Keratinocyte (primary cell): ENCODE measurements at regions not wholly inside any gene's neighbourhood (a gene's known extent, or its start where the extent isn't known, plus 50 kb on each side); places are given as distances from the start of the nearest gene placed in this dataset.

ENCODE experiments used
- DNase-seq: peaks from one replicate; pipeline ENCODE4 v3.0.0-alpha.2; 2011; ENCODE audit warnings: low read depth, missing footprints, low spot score
- FAIRE-seq: peaks from 2 replicates; lab custom pipeline; 2011; peaks lifted over from hg19 to GRCh38; lab: Jason Lieb, UNC
- H2AFZ ChIP-seq: 2 replicates; pipeline ENCODE4 v1.6.0; 2012; ENCODE audit warnings: low read length, control low read depth, inconsistent platforms; ENCODE audit not compliant: control insufficient read depth
- H3K27ac ChIP-seq: 2 replicates; pipeline ENCODE4 v1.5.1; 2011; ENCODE audit warnings: low read length; ENCODE audit not compliant: control insufficient read depth, insufficient read depth
- H3K27me3 ChIP-seq: 3 replicates; pipeline ENCODE4 v1.6.0; 2011; ENCODE audit warnings: low read length; ENCODE audit not compliant: control insufficient read depth, insufficient read depth; ENCODE audit errors: extremely low read depth
- H3K36me3 ChIP-seq, 2 experiments: 2 replicates in 1 of 2; 3 replicates in 1 of 2; pipeline ENCODE4 v1.5.1; 2011; ENCODE audit warnings: low read length in 2 of 2, mild to moderate bottlenecking in 1 of 2; ENCODE audit not compliant: control insufficient read depth in 2 of 2, insufficient read depth in 2 of 2; ENCODE audit errors: extremely low read depth in 1 of 2
- H3K4me1 ChIP-seq: 3 replicates; pipeline ENCODE4 v1.5.1; 2011; ENCODE audit warnings: low read length; ENCODE audit not compliant: control insufficient read depth, insufficient read depth; ENCODE audit errors: extremely low read depth
- H3K4me2 ChIP-seq: 3 replicates; pipeline ENCODE4 v1.6.0; 2011; ENCODE audit warnings: low read depth, low read length; ENCODE audit not compliant: control insufficient read depth, insufficient read depth; ENCODE audit errors: extremely low read depth
- H3K4me3 ChIP-seq, 3 experiments: fragments of 200-600 bp in 1 of 3; sonication (generic) in 1 of 3; 2 replicates in 2 of 3; 3 replicates in 1 of 3; pipeline ENCODE4 v1.5.1; 2011 to 2016; ENCODE audit warnings: low read length in 3 of 3, mild to moderate bottlenecking in 3 of 3, control low read depth in 2 of 3, inconsistent platforms in 1 of 3, low read depth in 1 of 3, mixed read lengths in 1 of 3, mixed run types in 1 of 3, moderate library complexity in 1 of 3; ENCODE audit not compliant: control insufficient read depth in 2 of 3, insufficient read depth in 2 of 3; ENCODE audit errors: extremely low read depth in 1 of 3
- H3K79me2 ChIP-seq: 2 replicates; pipeline ENCODE4 v1.6.0; 2012; ENCODE audit warnings: low read length; ENCODE audit not compliant: control insufficient read depth, insufficient read depth
- H3K9ac ChIP-seq: 3 replicates; pipeline ENCODE4 v1.6.0; 2011; ENCODE audit warnings: low read length; ENCODE audit not compliant: control insufficient read depth, insufficient read depth; ENCODE audit errors: extremely low read depth
- H3K9me1 ChIP-seq: 3 replicates; pipeline ENCODE4 v1.6.0; 2011; ENCODE audit warnings: low read length; ENCODE audit not compliant: control insufficient read depth, insufficient read depth; ENCODE audit errors: extremely low read depth
- H3K9me3 ChIP-seq: 2 replicates; pipeline ENCODE4 v1.5.1; 2012; ENCODE audit warnings: low read depth, low read length; ENCODE audit not compliant: control insufficient read depth
- H4K20me1 ChIP-seq: 3 replicates; pipeline ENCODE4 v1.6.0; 2011; ENCODE audit warnings: low read length; ENCODE audit not compliant: control insufficient read depth, insufficient read depth; ENCODE audit errors: extremely low read depth
- CTCF ChIP-seq, 3 experiments: IDR thresholded peaks in 1 of 3; conservative IDR thresholded peaks in 1 of 3; optimal IDR thresholded peaks in 1 of 3; 2 replicates in 2 of 3; 3 replicates in 1 of 3; pipeline versions ENCODE3 to v1.5.1; 2011; ENCODE audit warnings: low read length in 3 of 3, mild to moderate bottlenecking in 3 of 3, moderate library complexity in 2 of 3, control low read depth in 1 of 3, inconsistent platforms in 1 of 3; ENCODE audit not compliant: insufficient read depth in 2 of 3; ENCODE audit errors: extremely low read depth in 1 of 3
- EZH2 ChIP-seq: IDR thresholded peaks from one replicate; pipeline ENCODE4 v1.6.1; 2012; ENCODE audit warnings: inconsistent platforms, mild to moderate bottlenecking, low read length, moderate library complexity
- dilution Hi-C: fragments of 300-500 bp; cut with MboI; formaldehyde crosslinking; loops from one replicate; pipeline ENCODE4 v1.7.0; 2020; ENCODE audit warnings: low sequenced_read_pairs; ENCODE audit not compliant: extremely low pct_ligation_motif_present

- Histone ChIP-seq H3K4me1 (no peaks in the 10 kb centered on the region), H3K79me2 (no peaks in the 10 kb centered on the region), H3K36me3 (no peaks in the 10 kb centered on the region), H3K27ac (no peak overlapping the region), H3K27me3 (no peaks in the 10 kb centered on the region), H3K9ac (no peak overlapping the region), H2AFZ (no peak overlapping the region), H3K9me3 (no peaks in the 10 kb centered on the region), H3K4me2 (no peak overlapping the region), H3K4me3 (no peak overlapping the region), H3K9me1 (no peaks in the 10 kb centered on the region), H4K20me1 (no peaks in the 10 kb centered on the region)
- no peak for TF ChIP-seq CTCF (optimal IDR thresholded peaks at IDR 0.05 in 1 of 3, IDR thresholded peaks at IDR 0.05 in 1 of 3, conservative IDR thresholded peaks at IDR 0.05 in 1 of 3; ENCODE audit: extremely low read depth in 1 of 3, insufficient read depth in 2 of 3, low read length in 3 of 3)
- TF ChIP-seq EZH2: no peak
- dilution Hi-C loops: no loop called here
- DNase-seq (no peak), FAIRE-seq (no peak)
Measured at GRCh38 chr1:58353168-58353567, 193.4 kb downstream of the OMA1 start.

GRCh38 chr1:58352476-58353092 lies 193.9 kb downstream of the OMA1 start:
- Histone ChIP-seq H3K9ac (no peak overlapping the region), H3K36me3 (no peaks in the 10 kb centered on the region), H3K4me2 (no peak overlapping the region), H3K9me1 (no peaks in the 10 kb centered on the region), H3K9me3 (no peaks in the 10 kb centered on the region), H4K20me1 (no peaks in the 10 kb centered on the region), H2AFZ (no peak overlapping the region), H3K4me3 (no peak overlapping the region), H3K4me1 (no peaks in the 10 kb centered on the region), H3K79me2 (no peaks in the 10 kb centered on the region), H3K27me3 (no peaks in the 10 kb centered on the region), H3K27ac (no peak overlapping the region)
- DNase-seq: no peak
- FAIRE-seq: no peak
- dilution Hi-C loops: no loop called here
- TF ChIP-seq EZH2 (no peak), CTCF (optimal IDR thresholded peaks at IDR 0.05 in 1 of 3, IDR thresholded peaks at IDR 0.05 in 1 of 3, conservative IDR thresholded peaks at IDR 0.05 in 1 of 3; ENCODE audit: extremely low read depth in 1 of 3, insufficient read depth in 2 of 3, low read length in 3 of 3) (no peak)
